OCI-LY7 (cell line): ENCODE measurements at regions not wholly inside any gene's neighbourhood (a gene's known extent, or its start where the extent isn't known, plus 50 kb on each side); places are given as distances from the start of the nearest gene placed in this dataset.

ENCODE experiments used
- EZH2phosphoT487 ChIP-seq: fragments of 200-600 bp; sonication (generic); IDR thresholded peaks from 2 replicates; pipeline ENCODE4 v1.6.1; 2018; ENCODE audit warnings: low read depth, borderline replicate concordance, mild to moderate bottlenecking, mixed run types, antibody characterized with exemption, low read length, moderate library complexity, mixed read lengths
- TF ChIP-seq, protein P1 (sequence below): fragments of 200-600 bp; sonication (generic); conservative IDR thresholded peaks from 2 replicates; pipeline ENCODE4 v1.5.1; 2014; ENCODE audit warnings: mild to moderate bottlenecking, antibody characterized with exemption, low read length, moderate library complexity, mixed read lengths

DNA sequence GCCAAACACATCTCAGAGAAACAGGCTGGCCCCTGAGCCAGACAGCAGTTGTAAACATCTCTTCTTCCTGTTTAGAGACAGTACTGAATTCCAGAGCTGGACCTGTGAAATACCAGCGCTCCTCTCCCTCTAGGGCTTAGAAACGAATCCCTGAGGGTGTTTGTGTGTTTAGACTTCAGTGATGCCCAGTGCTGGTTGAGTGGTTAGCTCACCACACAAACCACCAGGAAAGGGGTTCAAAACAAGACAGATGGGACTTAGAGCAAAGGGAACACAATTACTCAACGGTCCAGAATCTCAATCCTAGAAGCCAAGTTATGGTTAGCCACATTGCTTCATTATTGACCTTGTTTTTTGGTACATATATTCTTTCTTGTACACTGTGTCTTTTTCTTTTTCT lies 108.7 kb upstream of the TMEM170B start:
- TF ChIP-seq, protein P1, sequence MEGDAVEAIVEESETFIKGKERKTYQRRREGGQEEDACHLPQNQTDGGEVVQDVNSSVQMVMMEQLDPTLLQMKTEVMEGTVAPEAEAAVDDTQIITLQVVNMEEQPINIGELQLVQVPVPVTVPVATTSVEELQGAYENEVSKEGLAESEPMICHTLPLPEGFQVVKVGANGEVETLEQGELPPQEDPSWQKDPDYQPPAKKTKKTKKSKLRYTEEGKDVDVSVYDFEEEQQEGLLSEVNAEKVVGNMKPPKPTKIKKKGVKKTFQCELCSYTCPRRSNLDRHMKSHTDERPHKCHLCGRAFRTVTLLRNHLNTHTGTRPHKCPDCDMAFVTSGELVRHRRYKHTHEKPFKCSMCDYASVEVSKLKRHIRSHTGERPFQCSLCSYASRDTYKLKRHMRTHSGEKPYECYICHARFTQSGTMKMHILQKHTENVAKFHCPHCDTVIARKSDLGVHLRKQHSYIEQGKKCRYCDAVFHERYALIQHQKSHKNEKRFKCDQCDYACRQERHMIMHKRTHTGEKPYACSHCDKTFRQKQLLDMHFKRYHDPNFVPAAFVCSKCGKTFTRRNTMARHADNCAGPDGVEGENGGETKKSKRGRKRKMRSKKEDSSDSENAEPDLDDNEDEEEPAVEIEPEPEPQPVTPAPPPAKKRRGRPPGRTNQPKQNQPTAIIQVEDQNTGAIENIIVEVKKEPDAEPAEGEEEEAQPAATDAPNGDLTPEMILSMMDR, result no peak
- TF ChIP-seq EZH2phosphoT487, result no peak
